HepG2 (cell line): ENCODE measurements at regions not wholly inside any gene's neighbourhood (a gene's known extent, or its start where the extent isn't known, plus 50 kb on each side); places are given as distances from the start of the nearest gene placed in this dataset.

Experiments used
- ATAC-seq: fragments of 200-7000 bp; cut with Tn5 transposase; 3 replicates; pipeline ENCODE4 v1.9.1; 2020; ENCODE audit warnings: mild to moderate bottlenecking, moderate library complexity
- BruUV-seq: library from RNA; stranded (reverse); fragments of 400-500 nt; replicated peaks from 2 replicates; lab custom pipeline; 2021; lab: Mats Ljungman, UMichigan
- CTCF ChIA-PET: fragments of 300-600 bp; formaldehyde crosslinking; extraction: SDS; loops from one replicate; lab custom pipeline; 2021; ENCODE audit warnings: low total read pairs, inconsistent platforms, low intra/inter-chr PET ratio; lab: Yijun Ruan, JAX
- POLR2A ChIA-PET: fragments of 350-600 bp; sonication (Branson Sonifier 250); formaldehyde crosslinking; loops from one replicate; lab custom pipeline; 2020; ENCODE audit warnings: antibody characterized with exemption, inconsistent platforms; lab: Yijun Ruan, JAX
- DNase-seq: peaks from one replicate; pipeline ENCODE4 v3.0.0-alpha.2; 2015; ENCODE audit warnings: low spot score
- FAIRE-seq: peaks from 3 replicates; lab custom pipeline; 2011; peaks lifted over from hg19 to GRCh38; lab: Jason Lieb, UNC
- H2AFZ ChIP-seq: one replicate; pipeline ENCODE4 v1.6.1; 2011; ENCODE audit warnings: low read length, inconsistent platforms
- H3K27ac ChIP-seq: fragments of 300-600 bp; 3 replicates; pipeline ENCODE4 v1.8.0; 2011; ENCODE audit warnings: mixed run types, mild to moderate bottlenecking, mixed read lengths, low read length, inconsistent platforms; ENCODE audit not compliant: insufficient read depth; ENCODE audit errors: extremely low read length
- H3K27me3 ChIP-seq, 2 experiments: fragments of 200-600 bp in 1 of 2; 2 replicates in 1 of 2; 3 replicates in 1 of 2; pipeline versions ENCODE4 v1.6.0 to v1.8.0; 2011; ENCODE audit warnings: low read length in 2 of 2, mild to moderate bottlenecking in 2 of 2, moderate library complexity in 2 of 2, inconsistent platforms in 1 of 2; ENCODE audit not compliant: insufficient read depth in 2 of 2, control insufficient read depth in 1 of 2
- H3K36me3 ChIP-seq, 2 experiments: fragments of 200-600 bp in 1 of 2; replicated peaks in 1 of 2; 2 replicates in 1 of 2; 3 replicates in 1 of 2; pipeline versions ENCODE4 v1.5.1 to v1.8.0; 2011; ENCODE audit warnings: low read length in 2 of 2, inconsistent platforms in 1 of 2; ENCODE audit not compliant: insufficient read depth in 2 of 2, control insufficient read depth in 1 of 2
- H3K4me1 ChIP-seq: 2 replicates; pipeline ENCODE4 v1.5.1; 2012; ENCODE audit warnings: low read length, inconsistent platforms; ENCODE audit not compliant: insufficient read depth
- H3K4me2 ChIP-seq: 2 replicates; pipeline ENCODE4 v1.6.0; 2011; ENCODE audit warnings: low read depth, low read length, inconsistent platforms
- H3K4me3 ChIP-seq, 3 experiments: fragments of 200-600 bp in 1 of 3; sonication (generic), shearing (Covaris generic) in 1 of 3; replicated peaks in 1 of 3; 2 replicates each; pipeline ENCODE4 v1.5.1; 2011 to 2016; ENCODE audit warnings: low read length in 3 of 3, inconsistent platforms in 2 of 3, low read depth in 2 of 3, mild to moderate bottlenecking in 2 of 3, control low read depth in 1 of 3, mixed read lengths in 1 of 3; ENCODE audit not compliant: insufficient read depth in 1 of 3
- H3K79me2 ChIP-seq: one replicate; pipeline ENCODE4 v1.6.1; 2011; ENCODE audit warnings: low read length, inconsistent platforms; ENCODE audit not compliant: insufficient read depth
- H3K9ac ChIP-seq: 2 replicates; pipeline ENCODE4 v1.6.0; 2011; ENCODE audit warnings: mild to moderate bottlenecking, low read depth, low read length, inconsistent platforms; ENCODE audit not compliant: insufficient read depth
- H3K9me3 ChIP-seq: 2 replicates; pipeline ENCODE4 v1.5.1; 2012; ENCODE audit warnings: mild to moderate bottlenecking, low read length
- H4K20me1 ChIP-seq: 2 replicates; pipeline ENCODE4 v1.6.0; 2011; ENCODE audit warnings: inconsistent platforms, mild to moderate bottlenecking, low read length, moderate library complexity; ENCODE audit not compliant: insufficient read depth
- CCAR2 ChIP-seq: fragments of 200-400 bp; formaldehyde crosslinking; optimal IDR thresholded peaks from 2 replicates; pipeline ENCODE3; 2018; ENCODE audit warnings: low read depth, mild to moderate bottlenecking, low read length, moderate library complexity
- CREM ChIP-seq, 2 experiments: sonication (generic) in 1 of 2; formaldehyde crosslinking in 1 of 2; IDR thresholded peaks; 2 replicates each; pipeline versions ENCODE4 v1.4.0 to v1.6.1; 2016 to 2020; ENCODE audit warnings: antibody characterized with exemption in 1 of 2, mild to moderate bottlenecking in 1 of 2, missing genetic modification reagents in 1 of 2
- TP53 ChIP-seq: sonication (generic); formaldehyde crosslinking; conservative IDR thresholded peaks from 2 replicates; pipeline ENCODE4 v1.4.0; 2020; ENCODE audit warnings: missing genetic modification reagents
- ZBED4 ChIP-seq: sonication (generic); formaldehyde crosslinking; IDR thresholded peaks from 2 replicates; pipeline ENCODE4 v1.4.0; 2020; ENCODE audit warnings: missing genetic modification reagents, borderline replicate concordance
- ZIK1 ChIP-seq: sonication (generic); formaldehyde crosslinking; IDR thresholded peaks from 2 replicates; pipeline ENCODE4 v1.5.0; 2020; ENCODE audit warnings: mild to moderate bottlenecking, low read depth, missing genetic modification reagents, borderline replicate concordance
- ZNF235 ChIP-seq: sonication (generic); formaldehyde crosslinking; IDR thresholded peaks from 2 replicates; pipeline ENCODE4 v1.8.1; 2023; ENCODE audit warnings: mild to moderate bottlenecking, missing genetic modification reagents, borderline replicate concordance
- ZNF281 ChIP-seq: sonication (generic); formaldehyde crosslinking; IDR thresholded peaks from 2 replicates; pipeline ENCODE4 v1.4.0; 2020; ENCODE audit warnings: missing genetic modification reagents, borderline replicate concordance
- ZSCAN20 ChIP-seq: sonication (generic); formaldehyde crosslinking; IDR thresholded peaks from 2 replicates; pipeline ENCODE4 v1.4.0; 2020; ENCODE audit warnings: missing genetic modification reagents, mild to moderate bottlenecking, borderline replicate concordance
- WGBS: methylation state at CpG from one replicate; pipeline ENCODE4 v1.1.6; 2017; ENCODE audit warnings: low lambda C conversion rate; 5-methylcytosine and 5-hydroxymethylcytosine counted together
- in situ Hi-C: cut with HindIII; loops from 2 replicates; pipeline ENCODE4 v1.10.0; 2017; ENCODE audit warnings: low pct_unique_long_range_greater_than_20kb; ENCODE audit not compliant: extremely low pct_ligation_motif_present
- intact Hi-C: fragments of 100-400 bp; cut with micrococcal nuclease; formaldehyde crosslinking; loops from one replicate; pipeline ENCODE4 v1.10.0; 2022; ENCODE audit not compliant: unreplicated experiment
- TF ChIP-seq, protein P1 (sequence below): sonication (generic); formaldehyde crosslinking; IDR thresholded peaks from 2 replicates; pipeline ENCODE4 v1.4.0; 2020; ENCODE audit warnings: missing genetic modification reagents
- TF ChIP-seq, protein P2 (sequence below): sonication (generic); formaldehyde crosslinking; IDR thresholded peaks from 2 replicates; pipeline ENCODE4 v1.5.0; 2020; ENCODE audit warnings: missing genetic modification reagents, mild to moderate bottlenecking, borderline replicate concordance
- TF ChIP-seq, protein P3 (sequence below): sonication (generic); formaldehyde crosslinking; IDR thresholded peaks from 2 replicates; pipeline ENCODE4 v1.4.0; 2020; ENCODE audit warnings: mild to moderate bottlenecking, missing genetic modification reagents

GRCh38 chr6:140789466-140789865 lies 1343.3 kb upstream of the GJE1 start (continued):
- no peak for TF ChIP-seq TP53 (CRISPR knock-in tag)
- TF ChIP-seq, protein P1, sequence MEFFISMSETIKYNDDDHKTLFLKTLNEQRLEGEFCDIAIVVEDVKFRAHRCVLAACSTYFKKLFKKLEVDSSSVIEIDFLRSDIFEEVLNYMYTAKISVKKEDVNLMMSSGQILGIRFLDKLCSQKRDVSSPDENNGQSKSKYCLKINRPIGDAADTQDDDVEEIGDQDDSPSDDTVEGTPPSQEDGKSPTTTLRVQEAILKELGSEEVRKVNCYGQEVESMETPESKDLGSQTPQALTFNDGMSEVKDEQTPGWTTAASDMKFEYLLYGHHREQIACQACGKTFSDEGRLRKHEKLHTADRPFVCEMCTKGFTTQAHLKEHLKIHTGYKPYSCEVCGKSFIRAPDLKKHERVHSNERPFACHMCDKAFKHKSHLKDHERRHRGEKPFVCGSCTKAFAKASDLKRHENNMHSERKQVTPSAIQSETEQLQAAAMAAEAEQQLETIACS (CRISPR knock-in tag), result no peak

GRCh38 chr6:140785926-140786325 lies 1346.8 kb upstream of the GJE1 start:
- H3K4me1 ChIP-seq, result no peaks in the 10 kb centered on the region
- ChIA-PET POLR2A (no interaction called here), CTCF (no interaction called here)
- H3K27ac ChIP-seq, result no peak overlapping the region
- in situ Hi-C loops (no loop called here), intact Hi-C loops (no loop called here)
- WGBS, result 83% methylated on average over 1 of the region's 1 CpG
- H3K27me3 ChIP-seq, result no peaks in the 10 kb centered on the region
- no peaks in the 10 kb centered on the region for H3K36me3 ChIP-seq
- no peak overlapping the region for H2AFZ ChIP-seq
- H3K9me3 ChIP-seq, result no peaks in the 10 kb centered on the region
- no peak overlapping the region for H3K4me2 ChIP-seq
- FAIRE-seq, result no peak
- H3K4me3 ChIP-seq, result no peak overlapping the region
- ATAC-seq, result no peak
- H4K20me1 ChIP-seq, result no peaks in the 10 kb centered on the region
- H3K79me2 ChIP-seq, result no peaks in the 10 kb centered on the region
- no peak overlapping the region for H3K9ac ChIP-seq
- no peak for DNase-seq
- no TSS peak for BruUV-seq
- TF ChIP-seq, protein P2, sequence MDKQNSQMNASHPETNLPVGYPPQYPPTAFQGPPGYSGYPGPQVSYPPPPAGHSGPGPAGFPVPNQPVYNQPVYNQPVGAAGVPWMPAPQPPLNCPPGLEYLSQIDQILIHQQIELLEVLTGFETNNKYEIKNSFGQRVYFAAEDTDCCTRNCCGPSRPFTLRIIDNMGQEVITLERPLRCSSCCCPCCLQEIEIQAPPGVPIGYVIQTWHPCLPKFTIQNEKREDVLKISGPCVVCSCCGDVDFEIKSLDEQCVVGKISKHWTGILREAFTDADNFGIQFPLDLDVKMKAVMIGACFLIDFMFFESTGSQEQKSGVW, result no peak
- no peak for TF ChIP-seq ZNF281 (CRISPR knock-in tag)
- TF ChIP-seq CCAR2, result no peak
- TF ChIP-seq ZBED4 (CRISPR knock-in tag), result no peak
- TF ChIP-seq ZIK1, result no peak
- no peak for TF ChIP-seq ZSCAN20
- no peak for TF ChIP-seq CREM (IDR thresholded peaks at IDR 0.05)
- no peak for TF ChIP-seq CREM (CRISPR knock-in tag; IDR thresholded peaks at IDR 0.05)
- TF ChIP-seq, protein P3, sequence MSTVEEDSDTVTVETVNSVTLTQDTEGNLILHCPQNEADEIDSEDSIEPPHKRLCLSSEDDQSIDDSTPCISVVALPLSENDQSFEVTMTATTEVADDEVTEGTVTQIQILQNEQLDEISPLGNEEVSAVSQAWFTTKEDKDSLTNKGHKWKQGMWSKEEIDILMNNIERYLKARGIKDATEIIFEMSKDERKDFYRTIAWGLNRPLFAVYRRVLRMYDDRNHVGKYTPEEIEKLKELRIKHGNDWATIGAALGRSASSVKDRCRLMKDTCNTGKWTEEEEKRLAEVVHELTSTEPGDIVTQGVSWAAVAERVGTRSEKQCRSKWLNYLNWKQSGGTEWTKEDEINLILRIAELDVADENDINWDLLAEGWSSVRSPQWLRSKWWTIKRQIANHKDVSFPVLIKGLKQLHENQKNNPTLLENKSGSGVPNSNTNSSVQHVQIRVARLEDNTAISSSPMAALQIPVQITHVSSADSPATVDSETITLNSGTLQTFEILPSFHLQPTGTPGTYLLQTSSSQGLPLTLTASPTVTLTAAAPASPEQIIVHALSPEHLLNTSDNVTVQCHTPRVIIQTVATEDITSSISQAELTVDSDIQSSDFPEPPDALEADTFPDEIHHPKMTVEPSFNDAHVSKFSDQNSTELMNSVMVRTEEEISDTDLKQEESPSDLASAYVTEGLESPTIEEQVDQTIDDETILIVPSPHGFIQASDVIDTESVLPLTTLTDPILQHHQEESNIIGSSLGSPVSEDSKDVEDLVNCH (CRISPR knock-in tag), result no peak
- no peak for TF ChIP-seq ZNF235
